Hepatocyte (in vitro differentiated cells): ENCODE measurements at regions not wholly inside any gene's neighbourhood (a gene's known extent, or its start where the extent isn't known, plus 50 kb on each side); places are given as distances from the start of the nearest gene placed in this dataset.

Experiments used
- DNase-seq: peaks from one replicate; pipeline ENCODE4 v3.0.0-alpha.2; 2016; ENCODE audit warnings: low spot score
- H2AFZ ChIP-seq: fragments of 200-600 bp; sonication (generic); 2 replicates; pipeline ENCODE4 v1.6.0; 2016; ENCODE audit warnings: antibody characterized with exemption, mild to moderate bottlenecking
- H3K27ac ChIP-seq: fragments of 200-600 bp; sonication (generic); 2 replicates; pipeline ENCODE4 v1.5.1; 2016; ENCODE audit warnings: mild to moderate bottlenecking
- H3K27me3 ChIP-seq: fragments of 200-600 bp; sonication (generic); 2 replicates; pipeline ENCODE4 v1.6.1; 2016
- H3K36me3 ChIP-seq: fragments of 200-600 bp; sonication (generic); replicated peaks from 2 replicates; pipeline ENCODE4 v1.5.1; 2016; ENCODE audit warnings: low read depth; ENCODE audit not compliant: insufficient read depth
- H3K4me1 ChIP-seq: fragments of 200-600 bp; sonication (generic); 2 replicates; pipeline ENCODE4 v1.5.1; 2016; ENCODE audit warnings: mild to moderate bottlenecking, moderate library complexity; ENCODE audit not compliant: insufficient read depth
- H3K4me2 ChIP-seq: fragments of 200-600 bp; sonication (generic); 2 replicates; pipeline ENCODE4 v1.6.0; 2016
- H3K4me3 ChIP-seq: fragments of 200-600 bp; sonication (generic); 2 replicates; pipeline ENCODE4 v1.5.1; 2016; ENCODE audit warnings: mild to moderate bottlenecking
- H3K79me2 ChIP-seq: fragments of 200-600 bp; sonication (generic); 2 replicates; pipeline ENCODE4 v1.6.0; 2017; ENCODE audit warnings: mild to moderate bottlenecking
- H3K9me2 ChIP-seq: fragments of 200-600 bp; sonication (generic); replicated peaks from 2 replicates; pipeline ENCODE4 v1.6.0; 2017; ENCODE audit warnings: mild to moderate bottlenecking; ENCODE audit not compliant: insufficient read depth
- H3K9me3 ChIP-seq: fragments of 200-600 bp; sonication (generic); 2 replicates; pipeline ENCODE4 v1.5.1; 2016; ENCODE audit warnings: low read depth, mild to moderate bottlenecking
- H4K20me1 ChIP-seq: fragments of 200-600 bp; sonication (generic); 2 replicates; pipeline ENCODE4 v1.6.0; 2016; ENCODE audit warnings: mild to moderate bottlenecking; ENCODE audit not compliant: insufficient read depth, poor library complexity, severe bottlenecking
- CTCF ChIP-seq: fragments of 200-600 bp; sonication (generic); IDR thresholded peaks from 2 replicates; pipeline ENCODE4 v1.5.1; 2016; ENCODE audit warnings: antibody characterized with exemption, mild to moderate bottlenecking; ENCODE audit not compliant: poor library complexity
- EZH2 ChIP-seq: fragments of 200-600 bp; sonication (generic); IDR thresholded peaks from 2 replicates; pipeline ENCODE4 v1.6.1; 2016; ENCODE audit warnings: antibody characterized with exemption, mild to moderate bottlenecking, borderline replicate concordance
- EZH2phosphoT487 ChIP-seq: fragments of 200-600 bp; sonication (generic); IDR thresholded peaks from one replicate; pipeline ENCODE4 v1.6.1; 2018; ENCODE audit warnings: antibody characterized with exemption, mild to moderate bottlenecking, low read depth, moderate library complexity; ENCODE audit not compliant: unreplicated experiment, severe bottlenecking
- WGBS: methylation state at CpG from one replicate; pipeline ENCODE4 v1.1.6; 2016; ENCODE audit warnings: low lambda C conversion rate; ENCODE audit errors: missing lambda C conversion rate; 5-methylcytosine and 5-hydroxymethylcytosine counted together

- no peaks in the 10 kb centered on the region for H3K4me1 ChIP-seq
- H3K27ac ChIP-seq = no peak overlapping the region
- H3K27me3 ChIP-seq = no peaks in the 10 kb centered on the region
- WGBS = 70% methylated on average over 4 of the region's 4 CpGs
- no peaks in the 10 kb centered on the region for H3K79me2 ChIP-seq
- H4K20me1 ChIP-seq = no peaks in the 10 kb centered on the region
- TF ChIP-seq EZH2phosphoT487 (no peak), EZH2 (no peak), CTCF (no peak)
- no peak overlapping the region for H3K4me2 ChIP-seq
- no peak overlapping the region for H2AFZ ChIP-seq
- H3K9me3 ChIP-seq = peaks cover 5% of the 10 kb centered on the region
- H3K9me2 ChIP-seq = no peaks in the 10 kb centered on the region
- H3K36me3 ChIP-seq = no peaks in the 10 kb centered on the region
- DNase-seq = no peak
- H3K4me3 ChIP-seq = no peak overlapping the region
These were observed 328.4 kb upstream of the SPANXN1 start for GRCh38 chrX:144918936-144919335.

DNA sequence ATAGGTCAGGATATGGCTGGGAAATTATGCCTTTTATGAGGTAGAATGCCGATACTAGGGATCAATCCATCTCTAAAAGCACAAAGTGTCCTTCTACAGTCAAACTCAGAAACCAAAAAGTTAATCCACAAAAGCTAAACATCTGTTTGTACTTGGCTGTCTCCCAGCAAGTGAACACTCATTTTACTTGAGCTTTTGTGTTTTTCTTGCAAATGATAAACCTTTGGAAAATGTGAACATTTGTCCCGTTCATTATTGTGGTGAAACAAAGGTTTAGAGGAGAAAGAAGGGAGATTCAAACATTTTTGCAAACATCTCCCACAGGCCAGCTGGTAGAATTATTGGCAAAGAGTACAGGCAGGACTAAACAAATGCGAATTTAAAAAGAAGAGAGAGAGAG, 300.6 kb upstream of the SPANXN1 start:
- Histone ChIP-seq H3K4me3 (no peak overlapping the region), H3K4me2 (no peak overlapping the region), H3K9me3 (no peaks in the 10 kb centered on the region), H3K79me2 (no peaks in the 10 kb centered on the region), H3K9me2 (no peaks in the 10 kb centered on the region), H2AFZ (no peak overlapping the region), H3K4me1 (no peaks in the 10 kb centered on the region), H3K36me3 (no peaks in the 10 kb centered on the region), H4K20me1 (no peaks in the 10 kb centered on the region), H3K27ac (no peak overlapping the region), H3K27me3 (no peaks in the 10 kb centered on the region)
- 62% methylated on average over 3 of the region's 3 CpGs for WGBS
- DNase-seq = no peak
- no peak for TF ChIP-seq EZH2
- TF ChIP-seq CTCF = no peak
- no peak for TF ChIP-seq EZH2phosphoT487
